ENCODE measurements at regions not wholly inside any gene's neighbourhood (a gene's known extent, or its start where the extent isn't known, plus 50 kb on each side); places are given as distances from the start of the nearest gene placed in this dataset.
"Not testable (repeated sequence)": the region's sequence is repeated elsewhere in the genome, so short reads cannot be mapped to it uniquely, and the experiment has no call there.

DNA sequence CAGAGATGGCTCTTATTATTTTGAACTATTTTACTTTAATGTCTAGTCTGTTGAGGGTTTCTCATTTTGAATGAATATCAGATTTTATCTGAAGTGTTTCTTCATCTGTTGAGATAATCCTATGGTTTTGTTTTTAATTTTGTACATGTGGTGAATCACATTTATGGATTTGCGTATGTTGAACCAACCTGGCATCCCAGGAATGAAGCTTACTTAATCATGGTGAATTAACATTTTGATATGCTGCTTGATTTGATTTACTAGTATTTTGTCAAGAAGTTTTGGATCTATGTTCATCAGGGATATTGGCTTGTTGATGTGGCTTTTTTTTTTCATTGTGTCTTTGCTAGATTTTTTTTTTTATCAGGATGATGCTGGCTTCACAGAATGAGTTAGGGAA, 2390.9 kb downstream of the PCDH7 start:
- Mint-ChIP-seq H3K27ac (no peak overlapping the region), H3K36me3 (ENCODE audit: low read depth) (no peaks in the 10 kb centered on the region), H3K27me3 (ENCODE audit: low read depth) (no peaks in the 10 kb centered on the region), H3K4me1 (no peaks in the 10 kb centered on the region), H3K4me3 (no peak overlapping the region), H3K9me3 (peaks cover 9% of the 10 kb centered on the region)
- TF ChIP-seq, protein P1, sequence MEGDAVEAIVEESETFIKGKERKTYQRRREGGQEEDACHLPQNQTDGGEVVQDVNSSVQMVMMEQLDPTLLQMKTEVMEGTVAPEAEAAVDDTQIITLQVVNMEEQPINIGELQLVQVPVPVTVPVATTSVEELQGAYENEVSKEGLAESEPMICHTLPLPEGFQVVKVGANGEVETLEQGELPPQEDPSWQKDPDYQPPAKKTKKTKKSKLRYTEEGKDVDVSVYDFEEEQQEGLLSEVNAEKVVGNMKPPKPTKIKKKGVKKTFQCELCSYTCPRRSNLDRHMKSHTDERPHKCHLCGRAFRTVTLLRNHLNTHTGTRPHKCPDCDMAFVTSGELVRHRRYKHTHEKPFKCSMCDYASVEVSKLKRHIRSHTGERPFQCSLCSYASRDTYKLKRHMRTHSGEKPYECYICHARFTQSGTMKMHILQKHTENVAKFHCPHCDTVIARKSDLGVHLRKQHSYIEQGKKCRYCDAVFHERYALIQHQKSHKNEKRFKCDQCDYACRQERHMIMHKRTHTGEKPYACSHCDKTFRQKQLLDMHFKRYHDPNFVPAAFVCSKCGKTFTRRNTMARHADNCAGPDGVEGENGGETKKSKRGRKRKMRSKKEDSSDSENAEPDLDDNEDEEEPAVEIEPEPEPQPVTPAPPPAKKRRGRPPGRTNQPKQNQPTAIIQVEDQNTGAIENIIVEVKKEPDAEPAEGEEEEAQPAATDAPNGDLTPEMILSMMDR (IDR thresholded peaks at IDR 0.05; ENCODE audit: unreplicated experiment in 3 of 3), result no peak

DNA sequence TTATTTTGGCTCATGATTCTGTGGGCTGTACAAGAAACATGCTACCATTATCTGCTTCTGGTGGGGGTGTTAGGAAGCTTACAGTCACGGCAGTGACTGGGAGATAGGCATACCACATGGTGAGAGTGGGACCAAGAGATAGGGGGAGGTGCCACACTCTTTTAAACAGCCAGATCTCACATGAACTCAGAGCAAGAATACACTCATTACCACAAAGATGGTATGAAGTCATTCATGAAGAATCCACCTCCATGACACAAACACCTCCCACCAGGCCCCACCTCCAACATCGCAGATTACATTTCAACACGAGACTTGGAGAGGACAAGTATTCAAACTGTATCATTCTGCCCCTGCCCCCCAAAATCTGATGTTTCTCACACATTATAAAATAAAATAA, 2396.7 kb downstream of the PCDH7 start:
- Mint-ChIP-seq H3K36me3 (ENCODE audit: low read depth) (no peaks in the 10 kb centered on the region), H3K27me3 (ENCODE audit: low read depth) (no peaks in the 10 kb centered on the region), H3K27ac (no peak overlapping the region), H3K9me3 (peaks cover 13% of the 10 kb centered on the region), H3K4me3 (no peak overlapping the region), H3K4me1 (no peaks in the 10 kb centered on the region)
- TF ChIP-seq, protein P1 (IDR thresholded peaks at IDR 0.05; ENCODE audit: unreplicated experiment in 3 of 3), result no peak

DNA sequence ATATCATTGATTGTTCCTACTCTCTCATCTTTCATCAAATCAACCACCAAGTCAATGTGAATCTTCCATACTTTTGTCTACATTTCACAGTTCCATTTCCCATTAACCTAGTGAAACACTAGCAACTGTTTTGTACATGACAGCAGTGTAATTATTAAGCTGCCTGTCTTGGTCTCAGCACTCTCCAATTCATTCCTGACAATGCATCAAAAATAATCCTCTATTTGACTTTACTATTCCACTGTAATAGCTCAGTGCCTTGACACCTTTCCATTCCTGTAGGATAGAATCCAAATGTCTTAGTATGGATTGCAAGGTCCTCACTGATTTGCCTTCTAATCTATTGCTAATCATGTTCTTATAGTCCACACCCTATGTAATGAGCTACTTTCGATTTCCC, 2405.8 kb downstream of the PCDH7 start:
- TF ChIP-seq, protein P1 (IDR thresholded peaks at IDR 0.05; ENCODE audit: unreplicated experiment in 3 of 3), result no peak
- no peak overlapping the region for H3K27ac Mint-ChIP-seq
- no peaks in the 10 kb centered on the region for H3K36me3 Mint-ChIP-seq (ENCODE audit: low read depth)
- H3K9me3 Mint-ChIP-seq, result no peaks in the 10 kb centered on the region
- no peaks in the 10 kb centered on the region for H3K4me1 Mint-ChIP-seq
- no peak overlapping the region for H3K4me3 Mint-ChIP-seq
- no peaks in the 10 kb centered on the region for H3K27me3 Mint-ChIP-seq (ENCODE audit: low read depth)

DNA sequence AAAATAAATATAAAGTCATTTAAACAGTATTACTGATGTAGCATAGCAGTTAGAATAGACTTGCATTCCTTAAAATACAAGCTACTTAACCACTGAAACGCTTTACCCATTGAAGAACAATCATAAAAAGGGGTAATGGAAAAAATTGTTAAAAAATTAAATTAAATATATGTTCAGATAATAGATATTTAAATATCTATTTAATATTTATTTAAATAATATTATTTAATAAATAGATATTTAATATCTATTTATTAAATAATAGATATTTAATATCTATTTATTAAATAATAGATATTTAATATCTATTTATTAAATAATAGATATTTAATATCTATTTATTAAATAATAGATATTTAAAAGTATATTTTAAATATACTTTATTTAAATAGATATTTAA, 2410.5 kb downstream of the PCDH7 start:
- not testable (repeated sequence) for H3K27me3 Mint-ChIP-seq (ENCODE audit: low read depth); H3K9me3 Mint-ChIP-seq; H3K4me1 Mint-ChIP-seq; H3K27ac Mint-ChIP-seq; H3K4me3 Mint-ChIP-seq; H3K36me3 Mint-ChIP-seq (ENCODE audit: low read depth)

DNA sequence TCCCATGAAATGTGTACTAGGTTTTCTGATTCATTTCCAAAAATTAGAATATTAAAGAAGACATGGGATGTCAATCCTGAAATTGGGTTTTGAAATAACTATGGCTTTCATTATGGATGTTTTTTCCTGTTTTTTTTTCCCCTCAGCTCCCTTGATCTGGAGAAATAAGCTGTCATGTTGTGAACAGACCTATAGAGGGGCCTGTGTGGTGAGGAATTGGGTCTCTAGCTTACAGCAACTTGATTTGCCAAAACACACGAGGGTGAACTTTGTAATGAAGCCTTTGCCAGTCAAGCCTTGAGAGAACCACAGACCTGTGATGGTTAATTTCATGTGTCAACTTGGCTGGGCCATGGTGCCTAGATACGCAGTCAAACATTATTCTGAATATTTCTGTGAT, 2413.6 kb downstream of the PCDH7 start:
- no peaks in the 10 kb centered on the region for H3K9me3 Mint-ChIP-seq
- no peak overlapping the region for H3K4me3 Mint-ChIP-seq
- H3K27me3 Mint-ChIP-seq (ENCODE audit: low read depth), result no peaks in the 10 kb centered on the region

DNA sequence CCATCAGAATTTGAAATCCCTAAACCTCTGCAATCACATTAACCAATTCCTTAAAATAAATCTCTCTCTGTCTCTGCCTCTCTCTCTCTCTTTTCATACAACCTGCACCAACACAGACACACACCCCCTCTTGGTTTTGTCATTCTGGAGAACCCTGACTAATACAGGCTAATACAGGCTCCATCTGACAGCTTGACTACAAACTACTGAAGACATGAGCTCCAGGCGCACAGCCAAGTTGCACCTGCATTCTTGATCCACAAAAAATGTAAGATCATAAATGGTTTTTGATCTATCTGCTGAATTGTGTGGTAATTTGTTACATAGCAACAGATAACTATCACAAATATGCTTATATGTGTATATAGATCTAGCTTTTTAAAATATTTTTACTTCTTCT, 2414.2 kb downstream of the PCDH7 start:
- H3K9me3 Mint-ChIP-seq, result no peaks in the 10 kb centered on the region
- H3K36me3 Mint-ChIP-seq (ENCODE audit: low read depth), result no peaks in the 10 kb centered on the region
- no peaks in the 10 kb centered on the region for H3K27me3 Mint-ChIP-seq (ENCODE audit: low read depth)
- TF ChIP-seq, protein P1 (IDR thresholded peaks at IDR 0.05; ENCODE audit: unreplicated experiment in 3 of 3), result no peak
- H3K4me1 Mint-ChIP-seq, result no peaks in the 10 kb centered on the region
- no peak overlapping the region for H3K27ac Mint-ChIP-seq
- H3K4me3 Mint-ChIP-seq, result no peak overlapping the region

More for the DNA sequence above, 2413.6 kb downstream of the PCDH7 start:
- TF ChIP-seq, protein P1 (IDR thresholded peaks at IDR 0.05; ENCODE audit: unreplicated experiment in 3 of 3), result no peak
- no peaks in the 10 kb centered on the region for H3K4me1 Mint-ChIP-seq
- H3K36me3 Mint-ChIP-seq (ENCODE audit: low read depth), result no peaks in the 10 kb centered on the region
- H3K27ac Mint-ChIP-seq, result no peak overlapping the region

All from nephron (organoid).